Smooth muscle cell (in vitro differentiated cells): ENCODE measurements at regions not wholly inside any gene's neighbourhood (a gene's known extent, or its start where the extent isn't known, plus 50 kb on each side); places are given as distances from the start of the nearest gene placed in this dataset.

Experiments used
- DNase-seq: peaks from one replicate; lab custom pipeline; 2025; ENCODE audit not compliant: unreplicated experiment; lab: John Stamatoyannopoulos, UW
- H2AFZ ChIP-seq: fragments of 200-600 bp; sonication (generic); 2 replicates; pipeline ENCODE4 v1.6.0; 2016; ENCODE audit warnings: antibody characterized with exemption, low read depth, mild to moderate bottlenecking
- H3F3A ChIP-seq: fragments of 200-600 bp; sonication (generic); 2 replicates; pipeline ENCODE4 v1.6.0; 2017; ENCODE audit warnings: antibody characterized with exemption, low read depth
- H3K27ac ChIP-seq: fragments of 200-600 bp; sonication (generic); 2 replicates; pipeline ENCODE4 v1.5.1; 2016; ENCODE audit warnings: low read depth, mild to moderate bottlenecking
- H3K27me3 ChIP-seq: fragments of 200-600 bp; sonication (generic); 2 replicates; pipeline ENCODE4 v1.6.1; 2016; ENCODE audit warnings: low read depth, mild to moderate bottlenecking
- H3K36me3 ChIP-seq: fragments of 200-600 bp; sonication (generic); 2 replicates; pipeline ENCODE4 v1.5.1; 2016; ENCODE audit warnings: low read depth
- H3K4me1 ChIP-seq: fragments of 200-600 bp; sonication (generic); 2 replicates; pipeline ENCODE4 v1.5.1; 2016; ENCODE audit warnings: low read depth
- H3K4me2 ChIP-seq: fragments of 200-600 bp; sonication (generic); 2 replicates; pipeline ENCODE4 v1.6.0; 2016; ENCODE audit warnings: mild to moderate bottlenecking
- H3K4me3 ChIP-seq: fragments of 200-600 bp; sonication (generic); 2 replicates; pipeline ENCODE4 v1.5.1; 2016; ENCODE audit warnings: mild to moderate bottlenecking
- H3K79me2 ChIP-seq: fragments of 200-600 bp; sonication (generic); 2 replicates; pipeline ENCODE4 v1.6.0; 2016; ENCODE audit warnings: low read depth, mild to moderate bottlenecking
- H3K9ac ChIP-seq: fragments of 200-600 bp; sonication (generic); 2 replicates; pipeline ENCODE4 v1.6.0; 2016; ENCODE audit warnings: low read depth
- H3K9me3 ChIP-seq: fragments of 200-600 bp; sonication (generic); replicated peaks from 2 replicates; pipeline ENCODE4 v1.5.1; 2016; ENCODE audit warnings: low read depth
- H4K20me1 ChIP-seq: fragments of 200-600 bp; sonication (generic); 2 replicates; pipeline ENCODE4 v1.6.0; 2016; ENCODE audit warnings: low read depth
- WGBS: methylation state at CpG from one replicate; pipeline ENCODE4 v1.1.7; 2016; ENCODE audit warnings: low lambda C conversion rate; 5-methylcytosine and 5-hydroxymethylcytosine counted together
- TF ChIP-seq, protein P1 (sequence below): fragments of 200-600 bp; sonication (generic); IDR thresholded peaks from 2 replicates; pipeline ENCODE4 v1.5.1; 2017; ENCODE audit warnings: borderline replicate concordance, mild to moderate bottlenecking, antibody characterized with exemption; ENCODE audit not compliant: insufficient read depth, poor library complexity, severe bottlenecking

DNA sequence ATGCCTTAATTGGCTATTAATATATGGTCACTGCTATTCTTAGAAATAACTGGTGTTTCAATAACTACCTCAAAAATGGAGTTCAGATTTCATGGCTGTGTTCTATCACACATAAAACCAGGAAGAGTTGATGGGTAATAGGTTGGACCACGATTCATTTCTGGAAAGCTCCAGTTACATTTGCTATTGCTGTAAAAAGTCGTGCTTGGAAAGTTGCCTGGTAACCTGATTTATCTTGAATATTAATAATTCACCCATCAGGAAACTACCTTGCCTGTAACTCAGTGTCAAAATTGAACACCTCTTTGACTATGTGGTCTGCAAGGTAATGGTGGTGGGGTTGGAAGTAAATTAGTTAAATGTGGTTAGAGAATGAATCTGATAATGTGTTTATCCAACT, 104.7 kb upstream of the IFNG-AS1 start:
- Histone ChIP-seq H3K4me2 (no peak overlapping the region), H3K27me3 (no peaks in the 10 kb centered on the region), H3K4me3 (no peak overlapping the region), H4K20me1 (no peaks in the 10 kb centered on the region), H3K79me2 (no peaks in the 10 kb centered on the region), H3K36me3 (no peaks in the 10 kb centered on the region), H2AFZ (no peak overlapping the region), H3K9me3 (no peaks in the 10 kb centered on the region), H3K9ac (no peak overlapping the region), H3K4me1 (no peaks in the 10 kb centered on the region), H3F3A (no peaks in the 10 kb centered on the region), H3K27ac (no peak overlapping the region)
- DNase-seq: no peak
- WGBS: 37% methylated on average over 2 of the region's 2 CpGs
- TF ChIP-seq, protein P1, sequence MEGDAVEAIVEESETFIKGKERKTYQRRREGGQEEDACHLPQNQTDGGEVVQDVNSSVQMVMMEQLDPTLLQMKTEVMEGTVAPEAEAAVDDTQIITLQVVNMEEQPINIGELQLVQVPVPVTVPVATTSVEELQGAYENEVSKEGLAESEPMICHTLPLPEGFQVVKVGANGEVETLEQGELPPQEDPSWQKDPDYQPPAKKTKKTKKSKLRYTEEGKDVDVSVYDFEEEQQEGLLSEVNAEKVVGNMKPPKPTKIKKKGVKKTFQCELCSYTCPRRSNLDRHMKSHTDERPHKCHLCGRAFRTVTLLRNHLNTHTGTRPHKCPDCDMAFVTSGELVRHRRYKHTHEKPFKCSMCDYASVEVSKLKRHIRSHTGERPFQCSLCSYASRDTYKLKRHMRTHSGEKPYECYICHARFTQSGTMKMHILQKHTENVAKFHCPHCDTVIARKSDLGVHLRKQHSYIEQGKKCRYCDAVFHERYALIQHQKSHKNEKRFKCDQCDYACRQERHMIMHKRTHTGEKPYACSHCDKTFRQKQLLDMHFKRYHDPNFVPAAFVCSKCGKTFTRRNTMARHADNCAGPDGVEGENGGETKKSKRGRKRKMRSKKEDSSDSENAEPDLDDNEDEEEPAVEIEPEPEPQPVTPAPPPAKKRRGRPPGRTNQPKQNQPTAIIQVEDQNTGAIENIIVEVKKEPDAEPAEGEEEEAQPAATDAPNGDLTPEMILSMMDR: no peak

DNA sequence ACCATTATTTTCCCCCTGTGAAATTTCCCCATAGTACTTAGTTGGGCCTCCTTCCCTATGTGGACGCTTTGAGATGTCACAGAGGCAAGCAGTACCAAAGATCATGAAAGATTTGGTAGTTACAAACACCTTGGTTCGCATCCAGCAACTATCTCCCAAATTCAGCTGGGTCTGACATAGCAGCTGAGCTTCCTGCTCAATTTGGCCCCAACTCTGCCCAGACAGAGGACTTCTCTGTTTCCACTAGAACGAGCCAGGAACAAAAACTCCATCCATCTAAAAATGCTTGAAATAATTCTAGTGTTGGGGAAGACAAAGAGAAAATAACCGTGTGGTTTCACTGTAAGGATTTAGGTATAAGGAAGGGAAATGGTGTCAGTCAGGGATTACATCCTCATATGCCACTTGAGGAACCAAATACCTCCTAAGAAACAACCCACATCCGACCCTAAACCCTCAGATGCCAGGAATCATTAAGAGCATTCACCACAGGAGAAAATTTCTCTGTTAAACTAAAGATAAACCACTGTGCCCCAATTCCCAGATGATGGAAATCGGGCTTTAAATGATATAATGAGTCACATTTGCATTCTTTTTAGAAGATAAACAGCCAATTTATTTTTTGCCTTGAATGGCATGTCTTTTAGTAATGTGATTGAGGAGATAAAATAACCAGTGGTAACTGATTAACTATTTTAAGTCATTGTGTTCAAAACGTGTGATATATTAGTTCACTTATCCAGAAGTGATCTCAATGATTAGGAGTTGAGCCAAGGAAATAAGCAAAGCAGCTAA, 103.7 kb upstream of the IFNG-AS1 start:
- no peak for DNase-seq
- Histone ChIP-seq H4K20me1 (no peaks in the 10 kb centered on the region), H3K4me3 (no peak overlapping the region)

DNA sequence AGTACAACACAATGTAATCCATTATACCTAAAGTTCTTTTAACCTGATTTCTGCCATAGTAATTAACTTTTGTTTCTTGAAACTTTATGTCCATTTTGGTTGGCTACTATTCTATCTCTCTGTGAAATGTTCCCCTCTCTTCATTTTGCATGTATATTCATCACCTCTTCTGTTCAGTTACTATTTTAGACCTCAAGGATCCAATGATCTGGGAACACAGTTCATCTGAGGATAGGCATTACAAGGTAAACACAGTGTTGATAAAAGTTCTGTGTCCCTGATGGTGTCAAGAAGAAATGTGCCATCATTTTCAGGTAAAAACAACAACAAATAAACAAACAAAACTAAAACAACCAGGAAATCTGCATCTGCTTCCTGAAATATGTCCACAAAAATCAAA, 102.2 kb upstream of the IFNG-AS1 start:
- Histone ChIP-seq H3K9ac (no peak overlapping the region), H3K27ac (no peak overlapping the region), H2AFZ (no peak overlapping the region), H3K4me2 (no peak overlapping the region), H3K36me3 (no peaks in the 10 kb centered on the region), H3K27me3 (no peaks in the 10 kb centered on the region), H4K20me1 (no peaks in the 10 kb centered on the region), H3K4me1 (peaks cover 11% of the 10 kb centered on the region), H3K9me3 (no peaks in the 10 kb centered on the region), H3K79me2 (no peaks in the 10 kb centered on the region), H3F3A (peaks cover 4% of the 10 kb centered on the region), H3K4me3 (no peak overlapping the region)
- DNase-seq: no peak
- TF ChIP-seq, protein P1: no peak

More for the DNA sequence above, 103.7 kb upstream of the IFNG-AS1 start:
- 55% methylated on average over 7 of the region's 7 CpGs for WGBS
- Histone ChIP-seq H3K4me2 (peak overlapping the region; percentile 2), H2AFZ (peak overlapping the region; percentile 82), H3F3A (peaks cover 4% of the 10 kb centered on the region), H3K27ac (peak overlapping the region; percentile 29), H3K79me2 (no peaks in the 10 kb centered on the region), H3K4me1 (no peaks in the 10 kb centered on the region), H3K27me3 (no peaks in the 10 kb centered on the region), H3K9me3 (no peaks in the 10 kb centered on the region), H3K9ac (no peak overlapping the region), H3K36me3 (no peaks in the 10 kb centered on the region)
- TF ChIP-seq, protein P1: no peak

DNA sequence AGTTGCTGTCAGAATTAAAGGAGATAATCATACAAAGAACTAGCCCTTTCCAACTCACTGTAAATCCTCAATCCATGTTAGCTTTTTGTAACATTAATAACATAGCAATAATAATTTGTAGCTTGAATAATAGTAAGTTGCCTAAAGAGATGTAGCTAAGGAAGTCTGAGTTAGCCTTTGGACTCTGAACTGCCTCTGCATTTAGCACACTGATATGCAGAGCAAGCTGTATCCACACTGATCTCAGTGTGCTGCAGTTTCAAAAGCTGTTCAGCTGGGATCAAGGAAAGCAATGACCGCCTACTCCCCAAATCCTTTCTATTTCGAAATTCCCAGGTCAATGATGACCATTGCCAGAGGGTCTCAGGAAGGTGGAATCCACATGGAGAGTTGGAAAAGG, 99.3 kb upstream of the IFNG-AS1 start:
- Histone ChIP-seq H2AFZ (no peak overlapping the region), H3K9ac (no peak overlapping the region), H3K79me2 (no peaks in the 10 kb centered on the region), H3K4me2 (no peak overlapping the region), H3K27ac (peak overlapping the region; percentile 33), H3F3A (peaks cover 4% of the 10 kb centered on the region), H3K36me3 (no peaks in the 10 kb centered on the region), H3K9me3 (no peaks in the 10 kb centered on the region), H4K20me1 (no peaks in the 10 kb centered on the region), H3K4me1 (peaks cover 16% of the 10 kb centered on the region), H3K27me3 (no peaks in the 10 kb centered on the region), H3K4me3 (no peak overlapping the region)
- WGBS: 25% methylated on average over 2 of the region's 2 CpGs
- no peak for DNase-seq
- TF ChIP-seq, protein P1: no peak
